HG03139 (cell line): ENCODE measurements at regions not wholly inside any gene's neighbourhood (a gene's known extent, or its start where the extent isn't known, plus 50 kb on each side); places are given as distances from the start of the nearest gene placed in this dataset.

ENCODE experiments used
- ATAC-seq: cut with Tn5 transposase; IDR thresholded peaks from one replicate; pipeline ENCODE4 v1.9.1; 2021; ENCODE audit not compliant: unreplicated experiment

DNA sequence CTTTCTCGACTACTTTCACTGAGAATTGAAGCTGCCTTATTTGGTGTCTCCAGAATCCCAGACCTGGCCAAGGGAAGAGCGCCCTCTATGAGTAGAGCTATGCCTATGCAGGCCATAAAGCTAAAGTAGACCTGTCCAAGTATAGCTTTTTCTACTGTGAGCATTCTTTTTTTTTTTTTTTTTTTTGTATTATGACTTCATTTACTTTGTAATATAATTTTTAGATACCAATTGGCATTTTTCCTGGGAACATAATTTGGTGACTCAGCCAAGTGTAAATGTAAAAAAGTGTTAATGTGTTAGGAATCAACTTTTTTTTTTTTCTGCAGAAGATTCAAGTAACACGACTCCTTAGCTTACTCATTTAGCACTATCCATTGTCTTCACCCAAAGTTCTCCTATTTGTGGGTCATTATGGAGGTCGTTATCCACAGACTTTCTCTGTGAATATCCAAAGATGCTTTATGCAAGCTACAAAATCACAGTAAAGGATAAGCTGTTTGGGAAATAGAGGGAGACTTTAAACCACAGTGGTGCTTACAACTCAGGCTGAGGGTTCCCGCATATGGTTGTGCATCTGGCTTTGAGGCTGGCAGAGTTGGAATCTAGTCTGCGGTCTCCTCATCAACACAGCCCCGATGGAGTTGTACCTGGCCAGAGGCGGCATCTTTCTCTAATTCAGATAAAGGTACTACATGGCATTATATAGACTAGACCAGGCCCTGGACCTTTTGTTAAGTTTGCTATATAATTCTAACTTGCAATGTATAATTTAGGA is 1040.2 kb upstream of the SORCS1 start:
- ATAC-seq, result no peak

GRCh38 chr10:108203905-108204527 is 1039.5 kb upstream of the SORCS1 start:
- ATAC-seq, result no peak

GRCh38 chr10:108187408-108188012 is 1023.0 kb upstream of the SORCS1 start:
- no peak for ATAC-seq

DNA sequence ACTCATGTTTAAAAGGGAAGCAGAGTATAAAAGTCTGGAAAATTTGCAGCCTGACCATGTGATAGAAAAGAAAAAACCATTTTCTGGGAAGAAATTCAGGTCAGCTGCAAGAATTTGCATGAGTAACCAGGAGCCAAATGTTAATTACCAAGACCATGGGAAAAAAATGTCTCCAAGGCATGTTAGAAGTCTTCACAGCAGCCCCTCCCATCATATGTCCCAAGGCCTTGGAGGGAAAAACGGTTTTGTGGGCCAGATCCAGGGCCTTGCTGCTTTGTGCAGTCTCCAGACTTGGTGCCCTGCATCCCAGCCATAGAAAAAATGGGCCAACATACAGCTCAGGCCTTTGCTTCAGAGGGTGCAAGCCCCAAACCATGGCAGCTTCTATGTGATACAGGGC is 1019.6 kb upstream of the SORCS1 start:
- no peak for ATAC-seq

DNA sequence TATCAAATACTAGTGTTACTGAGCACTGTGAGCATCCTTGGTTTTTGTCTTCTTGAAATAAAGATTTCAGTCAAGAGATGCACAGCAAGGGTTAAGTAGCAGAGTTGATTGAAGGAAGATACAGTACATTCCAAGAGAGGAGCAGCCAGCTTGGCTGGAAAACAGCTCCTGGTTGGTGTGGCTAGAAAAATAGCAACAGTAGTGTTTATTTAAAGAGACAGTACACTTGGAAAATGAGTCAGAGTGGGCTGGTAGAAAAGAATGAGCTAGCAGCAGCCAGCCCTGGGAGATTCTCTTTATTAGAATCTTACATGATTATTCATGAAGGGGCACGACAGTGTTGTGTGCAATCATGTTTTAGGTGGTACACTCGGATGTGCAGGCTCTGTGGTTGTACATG is 1016.4 kb upstream of the SORCS1 start:
- ATAC-seq, result no peak

DNA sequence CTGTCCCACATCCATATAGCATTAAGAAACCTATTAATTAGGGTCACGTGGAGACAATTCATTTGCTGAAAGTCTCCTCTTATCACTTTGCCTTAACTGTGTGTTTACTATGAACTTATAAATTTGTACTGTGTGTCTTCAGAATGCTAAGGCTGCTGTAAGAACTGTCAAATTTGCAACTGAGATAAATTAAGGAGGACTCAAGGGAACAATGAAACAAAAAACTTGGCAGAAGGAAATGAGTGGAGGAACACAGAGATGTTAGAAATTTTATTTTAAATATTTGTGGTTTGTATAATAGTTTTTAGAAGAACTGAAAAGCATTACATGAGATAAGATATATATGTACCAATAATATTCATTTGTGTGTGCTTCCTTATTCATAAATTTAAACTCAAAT is 1005.3 kb upstream of the SORCS1 start:
- ATAC-seq, result no peak

GRCh38 chr10:108167766-108168165 is 1003.3 kb upstream of the SORCS1 start:
- no peak for ATAC-seq

DNA sequence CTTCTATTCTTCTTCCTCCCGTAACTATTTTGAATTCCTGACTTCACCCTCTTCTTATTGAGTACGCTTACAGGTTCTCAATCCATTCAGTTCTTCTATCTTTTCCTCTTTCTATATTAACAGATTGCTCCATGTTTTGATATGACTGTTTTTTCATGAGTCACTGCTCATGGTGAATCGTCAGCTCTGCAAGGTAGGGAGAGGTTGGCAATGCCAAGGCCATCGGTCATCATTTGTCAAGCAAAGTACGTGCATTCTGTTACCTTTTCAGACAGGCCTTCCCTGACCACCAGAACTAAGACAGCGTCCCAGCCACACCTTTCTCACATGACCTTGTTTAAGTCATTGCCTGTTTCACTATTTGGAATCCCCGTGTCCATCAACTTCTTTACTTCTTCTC is 1001.9 kb upstream of the SORCS1 start:
- ATAC-seq, result no peak

GRCh38 chr10:108147346-108147745 is 982.8 kb upstream of the SORCS1 start:
- ATAC-seq, result no peak

DNA sequence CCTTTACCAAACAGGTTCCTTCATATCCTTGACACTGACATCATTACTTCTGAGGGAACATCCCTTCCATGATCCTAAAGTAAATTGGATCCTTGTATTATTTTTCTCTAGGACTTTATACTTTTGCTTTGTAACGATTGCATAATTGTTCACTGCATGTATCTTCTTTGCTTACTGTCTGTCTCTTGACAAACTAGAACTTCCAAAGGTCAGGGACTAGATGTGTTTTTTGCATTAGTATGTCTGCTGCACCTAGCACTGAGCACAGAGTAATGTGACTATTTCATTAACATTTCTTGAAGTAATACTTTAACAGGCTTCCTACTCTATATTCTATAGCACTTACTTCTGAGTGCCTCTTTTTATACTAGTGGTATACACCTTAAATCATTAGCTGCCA is 976.6 kb upstream of the SORCS1 start:
- no peak for ATAC-seq

GRCh38 chr10:108132303-108132702 is 967.8 kb upstream of the SORCS1 start:
- no peak for ATAC-seq

- no peak for ATAC-seq
Measured at GRCh38 chr10:108130575-108130974, 966.1 kb upstream of the SORCS1 start.

DNA sequence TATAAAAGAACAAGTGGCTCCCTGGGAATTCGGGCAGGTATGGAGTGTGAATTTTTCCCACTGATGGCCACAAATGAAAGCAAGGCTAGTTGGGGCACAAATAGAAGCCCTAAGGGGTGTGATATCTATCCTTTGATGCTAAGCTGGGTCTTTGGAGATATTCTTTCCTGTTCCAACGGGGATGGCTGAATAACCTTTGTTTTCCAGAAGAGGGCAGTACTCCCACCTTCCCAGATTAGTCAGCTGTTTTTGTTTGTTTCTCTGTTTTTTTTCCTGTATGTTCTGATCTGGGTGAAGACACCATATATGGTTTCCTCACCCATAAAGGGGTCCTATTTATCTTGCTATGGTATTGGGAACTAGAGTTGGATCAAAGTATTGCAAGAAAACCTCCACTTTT is 947.7 kb upstream of the SORCS1 start:
- no peak for ATAC-seq

- ATAC-seq, result no peak
Measured at GRCh38 chr10:108104551-108105156, 940.1 kb upstream of the SORCS1 start.

- no peak for ATAC-seq
Measured at GRCh38 chr10:108097258-108097657, 932.8 kb upstream of the SORCS1 start.

DNA sequence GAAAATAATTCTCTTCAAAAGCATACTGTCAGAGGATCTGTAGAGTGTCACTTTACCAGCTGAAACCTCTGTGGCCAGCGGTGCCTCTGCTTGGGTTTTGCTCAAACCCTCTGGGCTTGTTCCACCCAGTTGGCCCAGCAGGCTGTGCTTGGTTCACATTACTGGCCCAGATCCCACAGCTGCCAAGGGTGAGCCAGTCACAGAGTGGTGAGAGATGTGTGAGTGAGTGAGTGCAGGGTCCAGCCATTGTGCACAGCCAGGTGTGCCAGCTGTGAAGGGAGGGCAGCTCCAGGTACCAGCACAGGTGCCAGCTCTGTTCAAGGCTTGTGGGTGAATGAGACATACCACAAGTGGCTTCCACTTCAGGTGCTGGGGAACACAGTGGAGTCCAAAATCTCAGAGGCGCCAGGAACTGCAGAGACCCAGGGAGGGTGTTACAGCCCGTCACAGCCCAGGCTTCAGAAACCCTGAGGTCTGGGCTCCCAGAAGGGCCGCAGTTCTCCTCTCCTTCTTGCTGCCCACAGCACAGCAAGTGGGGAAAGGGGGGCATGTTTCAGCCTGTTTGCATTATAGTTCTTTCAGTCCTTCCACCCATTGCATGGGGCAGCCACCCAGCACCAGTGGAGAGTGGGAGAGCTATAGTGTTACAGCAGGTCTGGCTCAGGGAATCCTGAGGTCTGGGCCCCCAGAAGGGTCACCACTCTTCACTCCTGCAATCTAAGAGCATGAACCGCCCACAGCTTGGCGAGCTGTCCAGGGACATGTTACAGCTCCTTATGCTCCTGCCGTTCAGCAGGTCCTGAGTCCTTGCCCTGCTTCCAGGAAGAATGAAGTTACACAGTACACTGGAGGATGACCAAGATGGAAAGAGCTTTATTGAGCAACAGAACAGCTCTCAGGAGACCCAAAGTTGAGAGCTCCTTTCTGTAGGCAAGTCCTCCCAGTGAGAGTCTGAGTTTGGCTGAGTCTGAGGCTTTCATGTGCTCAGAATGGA is 931.7 kb upstream of the SORCS1 start:
- no peak for ATAC-seq

- no peak for ATAC-seq
Measured at GRCh38 chr10:108090476-108091215, 926.1 kb upstream of the SORCS1 start.

GRCh38 chr10:108086502-108086901 is 922.0 kb upstream of the SORCS1 start:
- ATAC-seq, result no peak

- no peak for ATAC-seq
Measured at GRCh38 chr10:108082596-108082995, 918.1 kb upstream of the SORCS1 start.

- no peak for ATAC-seq
Measured at GRCh38 chr10:108078263-108078662, 913.8 kb upstream of the SORCS1 start.
